B cell (primary cell): ENCODE measurements at regions not wholly inside any gene's neighbourhood (a gene's known extent, or its start where the extent isn't known, plus 50 kb on each side); places are given as distances from the start of the nearest gene placed in this dataset.

Source experiments
- ATAC-seq: fragments of 200-7000 bp; cut with Tn5 transposase; one replicate; pipeline ENCODE4 v1.10.0; 2021; ENCODE audit warnings: low read depth, mild to moderate bottlenecking, moderate number of reproducible peaks, moderate library complexity
- CTCF ChIA-PET: fragments of 350-600 bp; sonication (Branson Sonifier 250); formaldehyde crosslinking; loops from one replicate; lab custom pipeline; 2021; ENCODE audit warnings: antibody characterized with exemption, inconsistent platforms; lab: Charles Lee
- POLR2A ChIA-PET: fragments of 350-600 bp; sonication (Branson Sonifier 250); formaldehyde crosslinking; loops from one replicate; lab custom pipeline; 2021; ENCODE audit warnings: antibody characterized with exemption; lab: Charles Lee
- DNase-seq: peaks from one replicate; pipeline ENCODE4 v3.0.0; 2013
- H2AFZ ChIP-seq: 2 replicates; pipeline ENCODE4 v1.6.1; 2012; ENCODE audit warnings: mild to moderate bottlenecking, low read depth, low read length; ENCODE audit not compliant: insufficient read depth, poor library complexity, severe bottlenecking
- H3K27ac ChIP-seq, 2 donors: 1 replicate in 1 of 2; 2 replicates in 1 of 2; pipeline ENCODE4 v1.5.1; 2012 to 2013; ENCODE audit warnings: low read length in 2 of 2, mild to moderate bottlenecking in 2 of 2, moderate library complexity in 1 of 2
- H3K27me3 ChIP-seq, 4 experiments: fragments of 200-600 bp in 1 of 4; sonication (generic) in 1 of 4; replicated peaks in 1 of 4; 1 replicate in 2 of 4; 2 replicates in 2 of 4; pipeline versions ENCODE4 v1.6.1 to v1.7.0; 2013 to 2016; ENCODE audit warnings: low read length in 3 of 4, mild to moderate bottlenecking in 2 of 4, mixed read lengths in 1 of 4, moderate library complexity in 1 of 4; ENCODE audit not compliant: insufficient read depth in 4 of 4, control insufficient read depth in 3 of 4; ENCODE audit errors: control extremely low read depth in 1 of 4
- H3K36me3 ChIP-seq, 2 experiments: replicated peaks in 1 of 2; 1 replicate in 1 of 2; 2 replicates in 1 of 2; pipeline versions ENCODE4 v1.6.1 to v1.7.1; 2013; ENCODE audit warnings: low read length in 1 of 2; ENCODE audit not compliant: insufficient read depth in 2 of 2, control insufficient read depth in 1 of 2; ENCODE audit errors: control extremely low read depth in 1 of 2, extremely low read depth in 1 of 2
- H3K4me1 ChIP-seq, 2 donors: fragments of 200-600 bp in 1 of 2; sonication (generic) in 1 of 2; 1 replicate in 1 of 2; 2 replicates in 1 of 2; pipeline versions ENCODE4 v1.5.1 to v1.6.1; 2013 to 2017; ENCODE audit warnings: low read length in 2 of 2; ENCODE audit not compliant: control insufficient read depth in 2 of 2, insufficient read depth in 2 of 2
- H3K4me2 ChIP-seq: replicated peaks from 2 replicates; pipeline ENCODE3; 2012; ENCODE audit warnings: mild to moderate bottlenecking, low read depth, low read length; ENCODE audit not compliant: poor library complexity, severe bottlenecking
- H3K4me3 ChIP-seq, 5 experiments: fragments of 200-600 bp in 1 of 5; sonication (generic) in 1 of 5; 1 replicate in 3 of 5; 2 replicates in 2 of 5; pipeline versions ENCODE4 v1.5.1 to v1.7.0; 2011 to 2016; ENCODE audit warnings: low read length in 4 of 5, mild to moderate bottlenecking in 4 of 5, low read depth in 2 of 5, control low read depth in 1 of 5, moderate library complexity in 1 of 5; ENCODE audit not compliant: insufficient read depth in 1 of 5; ENCODE audit errors: control extremely low read depth in 1 of 5, extremely low read depth in 1 of 5
- H3K79me2 ChIP-seq: fragments of 200-600 bp; sonication (generic); one replicate; pipeline ENCODE4 v1.6.0; 2016; ENCODE audit warnings: low read length; ENCODE audit not compliant: control insufficient read depth, insufficient read depth
- H3K9ac ChIP-seq: fragments of 200-600 bp; sonication (generic); 2 replicates; pipeline ENCODE4 v1.6.1; 2017; ENCODE audit warnings: mild to moderate bottlenecking, low read length, moderate library complexity
- H3K9me3 ChIP-seq, 3 donors: one replicate each; pipeline versions ENCODE4 v1.6.1 to v1.7.1; 2013; ENCODE audit warnings: low read length in 2 of 3; ENCODE audit not compliant: control insufficient read depth in 2 of 3, insufficient read depth in 1 of 3; ENCODE audit errors: control extremely low read depth in 1 of 3
- H4K20me1 ChIP-seq: 2 replicates; pipeline ENCODE4 v1.6.0; 2012; ENCODE audit warnings: mild to moderate bottlenecking, low read length; ENCODE audit not compliant: insufficient read depth, control insufficient read depth, poor library complexity, severe bottlenecking
- H3K27ac Mint-ChIP-seq: one replicate; pipeline ENCODE4 v1.8.0; 2021; ENCODE audit warnings: mixed read lengths
- H3K27me3 Mint-ChIP-seq: one replicate; pipeline ENCODE4 v1.8.0; 2021; ENCODE audit warnings: mixed read lengths
- H3K4me1 Mint-ChIP-seq: one replicate; pipeline ENCODE4 v1.8.0; 2021; ENCODE audit warnings: mixed read lengths
- H3K4me3 Mint-ChIP-seq: one replicate; pipeline ENCODE4 v1.8.0; 2021; ENCODE audit warnings: mixed read lengths
- H3K9me3 Mint-ChIP-seq: one replicate; pipeline ENCODE4 v1.8.0; 2022; ENCODE audit warnings: mixed read lengths; ENCODE audit not compliant: insufficient read depth
- CTCF ChIP-seq: fragments of 200-600 bp; IDR thresholded peaks from one replicate; pipeline ENCODE4 v1.8.0; 2022; ENCODE audit warnings: antibody characterized with exemption, mild to moderate bottlenecking
- EZH2 ChIP-seq: IDR thresholded peaks from 2 replicates; pipeline ENCODE4 v1.6.1; 2012; ENCODE audit warnings: borderline replicate concordance, low read depth, mild to moderate bottlenecking, moderate library complexity, low read length; ENCODE audit not compliant: insufficient read depth, poor library complexity, severe bottlenecking
- WGBS: methylation state at CpG from one replicate; pipeline ENCODE4 v1.1.5; 2013; ENCODE audit warnings: missing lambda C conversion rate; ENCODE audit not compliant: insufficient coverage; 5-methylcytosine and 5-hydroxymethylcytosine counted together
- intact Hi-C: fragments of 100-400 bp; cut with micrococcal nuclease; formaldehyde crosslinking; loops from one replicate; pipeline ENCODE4 v1.10.0; 2022

- peaks cover 0 to 8% (median 3%) of the 10 kb centered on the region in 4 experiments for H3K27me3 ChIP-seq
- peaks cover 1 to 21% (median 13%) of the 10 kb centered on the region in 3 donors for H3K9me3 ChIP-seq
- TF ChIP-seq CTCF (no peak), EZH2 (no peak)
- no peak overlapping the region for H3K4me3 ChIP-seq
- ATAC-seq = no peak
- intact Hi-C loops = no loop called here
- no peaks in the 10 kb centered on the region for H4K20me1 ChIP-seq
- Mint-ChIP-seq H3K9me3 (peaks cover 7% of the 10 kb centered on the region), H3K27me3 (peaks cover 15% of the 10 kb centered on the region), H3K4me1 (no peaks in the 10 kb centered on the region), H3K27ac (no peak overlapping the region), H3K4me3 (no peak overlapping the region)
- POLR2A ChIA-PET = no interaction called here
- no peaks in the 10 kb centered on the region for H3K79me2 ChIP-seq
- WGBS = 60% methylated on average over 1 of the region's 1 CpG
- no peaks in the 10 kb centered on the region for H3K4me1 ChIP-seq
- no peak overlapping the region for H3K4me2 ChIP-seq
- no peak overlapping the region for H3K9ac ChIP-seq
- no peak overlapping the region for H2AFZ ChIP-seq
- H3K27ac ChIP-seq = no peak overlapping the region
- H3K36me3 ChIP-seq = no peaks in the 10 kb centered on the region
- CTCF ChIA-PET = no interaction called here
- no peak for DNase-seq
Observed at GRCh38 chr22:44375451-44375850, 62.7 kb upstream of the SHISAL1 start.

DNA sequence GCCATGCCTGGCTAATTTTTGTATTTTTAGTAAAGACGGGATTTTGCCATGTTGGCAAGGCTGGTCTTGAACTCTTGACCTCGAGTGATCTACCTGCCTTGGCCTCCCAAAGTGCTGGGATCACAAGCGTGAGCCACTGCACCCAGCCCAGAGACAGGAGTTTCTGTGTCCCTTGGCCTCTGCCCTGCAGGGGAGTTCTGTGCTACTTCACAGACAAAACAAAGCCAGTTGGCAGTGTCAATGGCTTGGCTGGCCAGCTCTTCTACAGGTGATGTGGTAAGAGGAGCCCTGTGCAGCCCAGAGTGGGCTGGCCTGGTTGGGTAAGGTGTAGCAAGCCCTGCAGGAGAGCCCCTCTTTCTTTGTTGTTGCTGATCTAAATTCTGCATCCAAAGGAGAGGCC, 60.5 kb upstream of the SHISAL1 start:
- Histone ChIP-seq H3K4me3 (no peak overlapping the region), H4K20me1 (no peaks in the 10 kb centered on the region), H3K36me3 (no peaks in the 10 kb centered on the region), H3K27ac (no peak overlapping the region), H3K9me3 (peaks cover 1 to 17% (median 13%) of the 10 kb centered on the region in 3 donors), H3K9ac (no peak overlapping the region), H3K27me3 (peaks cover 0 to 8% (median 3%) of the 10 kb centered on the region in 4 experiments), H3K4me2 (no peak overlapping the region), H3K4me1 (no peaks in the 10 kb centered on the region), H3K79me2 (no peaks in the 10 kb centered on the region), H2AFZ (no peak overlapping the region)
- H3K4me3 Mint-ChIP-seq = no peak overlapping the region
- 81% methylated on average over 3 of the region's 3 CpGs for WGBS
- peaks cover 12% of the 10 kb centered on the region for H3K27me3 Mint-ChIP-seq
- no peak for ATAC-seq
- peaks cover 5% of the 10 kb centered on the region for H3K9me3 Mint-ChIP-seq
- no peak overlapping the region for H3K27ac Mint-ChIP-seq
- POLR2A ChIA-PET = no interaction called here
- no peak for DNase-seq
- intact Hi-C loops = no loop called here
- TF ChIP-seq EZH2 = no peak
- TF ChIP-seq CTCF = no peak
- CTCF ChIA-PET = no interaction called here
- H3K4me1 Mint-ChIP-seq = no peaks in the 10 kb centered on the region
